ENCODE measurements at regions not wholly inside any gene's neighbourhood (a gene's known extent, or its start where the extent isn't known, plus 50 kb on each side); places are given as distances from the start of the nearest gene placed in this dataset.

- POLR2A ChIA-PET = no interaction called here
- no peak for TF ChIP-seq CTCF (IDR thresholded peaks at IDR 0.05; ENCODE audit: control extremely low read depth, extremely low read depth, low read depth, missing control alignments)
- no peak for DNase-seq (ENCODE audit: extremely low spot score)
- CTCF ChIA-PET = interaction anchor here (1.6 kb wide), 1 partner anchor 28 kb away, joined by 3 read pairs; no protein-coding TSS in a partner anchor
Measured at GRCh38 chr2:185240796-185241195, 497.8 kb upstream of the FSIP2 start.

- ChIA-PET POLR2A (no interaction called here), CTCF (interaction anchor here (1.6 kb wide), 1 partner anchor 29 kb away, joined by 3 read pairs; no protein-coding TSS in a partner anchor)
- TF ChIP-seq CTCF (IDR thresholded peaks at IDR 0.05; ENCODE audit: control extremely low read depth, extremely low read depth, low read depth, missing control alignments) = no peak
- DNase-seq (ENCODE audit: extremely low spot score) = no peak
Measured at GRCh38 chr2:185241556-185241955, 497.0 kb upstream of the FSIP2 start.

GRCh38 chr2:185242462-185242861 lies 496.1 kb upstream of the FSIP2 start:
- DNase-seq (ENCODE audit: extremely low spot score) = no peak

GRCh38 chr2:185245216-185245615 lies 493.4 kb upstream of the FSIP2 start:
- no peak for TF ChIP-seq CTCF (IDR thresholded peaks at IDR 0.05; ENCODE audit: control extremely low read depth, extremely low read depth, low read depth, missing control alignments)
- ChIA-PET CTCF (no interaction called here), POLR2A (no interaction called here)
- DNase-seq (ENCODE audit: extremely low spot score) = no peak

More at GRCh38 chr2:185242462-185242861, 496.1 kb upstream of the FSIP2 start:
- POLR2A ChIA-PET = no interaction called here
- CTCF ChIA-PET = interaction anchor here (1.0 to 1.6 kb wide), 2 partner anchors 13 to 30 kb away, joined by 3 to 4 read pairs; no protein-coding TSS in a partner anchor
- TF ChIP-seq CTCF (IDR thresholded peaks at IDR 0.05; ENCODE audit: control extremely low read depth, extremely low read depth, low read depth, missing control alignments) = no peak

- no peak for TF ChIP-seq CTCF (IDR thresholded peaks at IDR 0.05; ENCODE audit: control extremely low read depth, extremely low read depth, low read depth, missing control alignments)
- DNase-seq (ENCODE audit: extremely low spot score) = no peak
- POLR2A ChIA-PET = no interaction called here
- CTCF ChIA-PET = interaction anchor here (1.4 to 1.7 kb wide), 2 partner anchors 36 to 45 kb away, joined by 4 to 5 read pairs; no protein-coding TSS in a partner anchor
Measured at GRCh38 chr2:185245806-185246205, 492.8 kb upstream of the FSIP2 start.

GRCh38 chr2:185246717-185247116 lies 491.9 kb upstream of the FSIP2 start:
- CTCF ChIA-PET = interaction anchor here (1.4 to 1.7 kb wide), 2 partner anchors 37 to 44 kb away, joined by 4 to 5 read pairs; no protein-coding TSS in a partner anchor
- POLR2A ChIA-PET = no interaction called here
- DNase-seq (ENCODE audit: extremely low spot score) = no peak
- TF ChIP-seq CTCF (IDR thresholded peaks at IDR 0.05; ENCODE audit: control extremely low read depth, extremely low read depth, low read depth, missing control alignments) = no peak

Data from GM10248 (cell line).